Activated T-helper 9 cell treated with anti-CD3 and anti-CD28 coated beads, Interleukin-2, amount 50 U/mL, for 16 hours (primary cell): ENCODE measurements at regions not wholly inside any gene's neighbourhood (a gene's known extent, or its start where the extent isn't known, plus 50 kb on each side); places are given as distances from the start of the nearest gene placed in this dataset.

Experiments
- DNase-seq: peaks from one replicate; pipeline ENCODE4 v3.0.0-alpha.2; 2020; ENCODE audit warnings: low read depth

DNA sequence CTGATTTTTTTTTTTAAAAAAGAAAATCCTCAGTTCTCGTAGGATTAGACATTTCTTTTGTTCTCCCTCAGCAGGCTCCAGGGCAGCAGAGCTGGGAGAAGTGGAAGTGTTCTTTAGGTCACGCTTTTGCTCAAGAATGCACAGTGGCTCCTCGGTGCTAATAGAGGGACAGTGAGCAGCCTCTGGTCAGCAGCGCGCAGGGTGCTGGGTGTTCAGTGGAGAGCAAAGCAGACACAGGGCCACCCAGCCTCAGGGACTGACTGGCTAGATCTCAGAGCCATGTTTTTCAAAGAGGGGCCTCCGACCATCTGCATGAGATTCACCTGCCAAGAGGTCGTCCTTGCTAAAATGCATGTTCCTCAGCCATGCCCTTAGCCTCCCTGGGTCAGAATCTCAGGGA is 218.8 kb downstream of the HAUS1 start:
- DNase-seq: no peak

DNA sequence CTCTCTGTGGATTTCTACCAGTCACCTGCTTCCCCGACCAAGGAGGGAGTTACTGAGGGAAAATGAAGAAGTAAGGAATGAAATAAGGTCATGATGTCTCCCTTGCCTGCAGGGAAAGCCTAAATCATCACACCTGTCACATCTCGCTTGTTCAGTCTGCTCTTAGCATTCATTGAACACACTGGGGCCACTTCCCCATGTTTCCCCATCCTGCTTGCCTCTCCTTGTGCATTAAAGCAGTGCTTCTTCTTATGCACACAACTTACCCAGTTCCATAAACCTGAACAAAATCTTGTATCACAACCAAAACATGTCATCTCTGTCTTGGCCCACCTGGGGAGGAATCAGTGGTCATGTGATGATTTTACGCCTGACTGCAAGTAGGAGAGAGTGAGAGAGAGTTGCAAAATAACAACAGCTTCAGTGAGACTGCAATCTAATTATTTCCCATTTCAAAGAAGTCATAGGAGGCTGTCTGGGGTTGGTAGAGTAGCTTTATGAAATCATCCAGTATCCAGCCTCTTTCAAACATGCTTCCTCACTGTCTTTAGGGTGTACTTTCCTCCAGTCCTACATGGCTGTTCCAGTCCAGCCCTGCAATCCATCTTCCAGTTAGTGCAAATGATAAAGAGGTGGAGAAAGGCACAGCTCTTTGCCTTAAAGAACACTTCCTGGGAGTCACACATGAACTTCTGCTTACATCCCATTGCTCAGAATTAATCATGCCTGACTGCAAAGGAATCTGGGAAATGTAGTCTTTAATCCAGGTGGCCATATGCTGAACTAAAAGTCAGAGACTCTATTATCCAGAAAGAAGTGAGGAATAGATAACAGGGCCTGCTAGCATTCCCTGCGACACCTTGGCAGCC is 220.1 kb downstream of the HAUS1 start:
- DNase-seq: no peak

DNA sequence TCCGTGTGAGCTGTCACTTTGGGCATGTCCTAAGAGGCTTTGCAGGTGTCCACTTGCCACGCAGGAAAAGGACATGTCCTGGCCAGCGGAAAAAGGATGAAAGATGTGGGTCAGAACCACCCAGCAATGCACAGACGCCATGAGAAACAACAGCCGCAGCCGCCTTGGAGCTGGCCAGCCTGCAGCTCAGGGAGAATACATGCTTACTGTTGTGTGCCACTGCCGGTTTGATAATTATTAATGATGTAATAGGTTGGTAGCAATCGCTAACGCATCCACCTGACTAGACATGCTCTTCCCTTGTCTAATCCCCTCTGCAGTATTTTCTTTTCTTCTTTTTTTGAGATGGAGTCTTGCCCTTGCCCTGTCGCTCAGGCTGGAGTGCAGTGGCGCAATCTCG is 221.7 kb downstream of the HAUS1 start:
- DNase-seq: no peak

DNA sequence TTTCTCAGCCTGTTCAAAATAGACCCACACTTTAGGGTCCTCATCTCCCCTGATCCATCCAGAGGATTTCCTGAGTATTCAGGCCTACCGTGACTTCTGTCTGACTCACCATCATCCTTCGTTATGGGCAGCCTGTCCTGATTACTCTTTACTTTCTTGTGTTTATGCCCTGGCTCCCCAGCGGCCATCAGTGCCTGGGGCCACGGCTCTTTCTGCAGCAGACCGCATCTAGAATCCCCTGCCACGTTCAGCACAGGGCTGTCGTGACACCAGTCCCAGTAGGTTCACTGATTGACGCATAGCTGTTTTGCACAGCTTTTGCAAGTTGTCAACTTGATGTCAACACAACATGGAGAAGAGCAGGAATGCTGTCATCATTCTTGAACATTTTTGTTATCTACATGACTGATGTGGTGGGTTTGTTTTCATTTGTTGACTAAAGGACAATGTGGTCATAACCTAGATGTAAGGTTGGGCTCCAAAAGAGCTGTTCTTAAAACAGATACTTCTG is 225.6 kb downstream of the HAUS1 start:
- DNase-seq: no peak

DNA sequence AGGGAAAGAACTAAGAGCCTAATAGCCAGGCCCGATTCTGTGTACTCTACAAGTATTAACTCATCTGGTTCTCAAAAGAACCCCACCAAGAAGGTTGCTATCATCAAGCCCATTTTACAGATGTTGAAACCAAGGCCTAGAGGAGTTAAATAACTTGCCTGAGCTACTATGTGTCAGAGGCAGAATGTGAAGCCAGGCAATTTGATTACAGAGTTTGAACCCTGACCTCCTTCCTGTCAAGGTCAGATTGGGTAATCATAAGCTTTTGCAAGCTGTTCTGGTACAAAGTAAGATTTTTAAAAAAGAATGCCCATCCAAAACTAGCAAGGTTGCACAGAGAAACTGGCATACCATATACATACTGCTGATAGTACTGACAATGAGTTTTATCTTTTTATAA is 227.1 kb downstream of the HAUS1 start:
- DNase-seq: no peak

DNA sequence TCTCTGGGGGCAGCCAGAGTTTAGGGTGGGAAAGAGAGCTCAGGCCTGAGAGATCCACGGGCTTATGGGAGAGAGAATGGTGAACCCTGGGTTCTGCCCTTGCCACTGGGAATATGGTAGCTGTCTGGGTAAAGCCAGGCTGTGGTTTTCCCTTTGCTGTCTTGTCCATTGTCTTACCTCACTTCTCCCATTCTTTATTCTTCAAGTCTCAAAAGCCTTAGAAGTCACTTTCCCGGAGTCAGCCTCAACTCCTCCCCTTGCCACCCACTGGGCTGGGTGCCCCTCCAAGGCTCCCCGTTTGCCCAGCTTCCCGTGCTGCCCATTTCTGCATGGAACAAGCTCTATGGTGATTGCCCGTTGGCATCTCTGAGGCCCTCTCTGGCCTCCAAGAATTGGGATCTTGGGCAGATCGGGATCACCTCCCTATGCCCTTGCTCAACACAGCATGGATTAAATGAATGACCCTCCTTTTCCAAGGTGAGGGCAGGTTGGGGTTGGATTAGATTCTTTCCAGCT is 228.2 kb downstream of the HAUS1 start:
- no peak for DNase-seq

DNA sequence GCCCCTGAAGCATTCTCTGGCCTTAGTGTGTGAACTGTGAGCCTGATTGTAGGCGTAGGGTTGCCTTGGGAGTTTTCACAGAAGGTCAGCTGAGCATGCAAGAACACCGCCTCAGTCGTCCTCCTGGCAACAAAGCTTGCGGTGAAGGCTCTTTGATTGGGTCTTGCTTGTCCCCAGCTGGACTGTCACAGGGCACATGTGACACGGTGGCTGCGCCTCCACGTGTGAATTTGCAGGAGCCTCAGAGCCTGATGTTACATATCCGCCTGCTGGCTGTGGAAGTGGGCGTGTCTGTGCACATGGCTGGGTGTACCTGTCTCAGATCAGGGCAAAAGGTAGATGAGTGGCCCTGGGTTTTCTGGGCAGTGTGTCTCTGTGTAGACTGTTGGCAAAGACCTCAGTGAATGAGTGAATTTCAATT is 228.7 kb downstream of the HAUS1 start:
- DNase-seq: no peak

DNA sequence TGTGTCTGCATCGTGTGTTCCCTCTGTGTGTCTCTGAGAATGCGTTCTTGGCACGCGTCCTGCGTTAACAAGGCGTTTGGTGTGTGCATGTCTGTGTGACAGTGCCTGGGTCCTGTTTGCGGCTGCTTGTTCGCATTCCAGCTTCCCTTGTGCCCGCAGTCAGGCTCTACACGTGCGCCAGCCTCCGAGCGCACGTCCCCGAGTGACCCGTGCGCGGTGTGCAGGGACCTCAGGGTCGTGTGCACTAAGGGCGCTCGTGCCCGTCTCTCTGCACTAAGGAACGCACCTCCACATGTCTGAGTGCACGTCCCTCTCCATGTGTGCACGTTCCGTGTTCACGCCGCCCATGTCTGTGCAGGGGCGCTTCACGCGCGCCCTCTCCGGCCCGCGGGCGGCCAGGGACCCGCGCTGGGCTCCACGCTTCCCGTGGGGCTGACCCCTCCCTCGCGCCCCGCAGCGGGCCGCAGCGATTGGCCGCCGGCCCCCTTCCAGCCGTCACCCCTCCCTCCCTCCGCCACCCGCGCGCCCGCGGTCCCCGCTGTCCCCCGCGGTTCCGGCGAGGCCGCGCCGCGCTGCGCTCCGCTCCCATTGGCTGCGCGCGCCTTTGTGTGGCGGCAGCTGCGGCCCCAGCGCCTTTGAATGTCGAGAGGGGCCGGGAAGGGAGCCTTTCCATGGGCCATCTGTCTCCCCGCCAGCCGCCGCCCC is 229.4 kb downstream of the HAUS1 start:
- DNase-seq: no peak

DNA sequence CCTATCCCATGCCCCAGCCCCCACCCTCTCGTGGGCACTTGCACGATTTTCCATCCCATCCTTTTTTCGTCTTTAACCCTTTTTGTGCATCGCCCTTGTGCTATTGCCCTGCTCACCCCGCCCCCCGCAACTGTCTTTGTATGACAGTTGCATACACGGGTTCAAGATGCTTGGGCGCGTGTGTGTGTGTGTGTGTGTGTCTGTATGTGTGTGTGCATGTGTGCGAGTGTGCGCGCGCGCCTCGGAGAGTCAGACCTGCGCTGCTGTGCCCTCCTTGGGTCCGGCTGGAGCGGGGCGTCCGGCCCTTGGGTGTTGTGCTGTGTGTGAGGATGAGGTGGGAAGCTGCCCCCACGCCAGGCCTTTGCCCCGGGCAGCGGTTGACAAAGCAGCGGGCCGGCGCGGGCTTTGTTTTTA is 230.7 kb downstream of the HAUS1 start:
- DNase-seq: no peak

DNA sequence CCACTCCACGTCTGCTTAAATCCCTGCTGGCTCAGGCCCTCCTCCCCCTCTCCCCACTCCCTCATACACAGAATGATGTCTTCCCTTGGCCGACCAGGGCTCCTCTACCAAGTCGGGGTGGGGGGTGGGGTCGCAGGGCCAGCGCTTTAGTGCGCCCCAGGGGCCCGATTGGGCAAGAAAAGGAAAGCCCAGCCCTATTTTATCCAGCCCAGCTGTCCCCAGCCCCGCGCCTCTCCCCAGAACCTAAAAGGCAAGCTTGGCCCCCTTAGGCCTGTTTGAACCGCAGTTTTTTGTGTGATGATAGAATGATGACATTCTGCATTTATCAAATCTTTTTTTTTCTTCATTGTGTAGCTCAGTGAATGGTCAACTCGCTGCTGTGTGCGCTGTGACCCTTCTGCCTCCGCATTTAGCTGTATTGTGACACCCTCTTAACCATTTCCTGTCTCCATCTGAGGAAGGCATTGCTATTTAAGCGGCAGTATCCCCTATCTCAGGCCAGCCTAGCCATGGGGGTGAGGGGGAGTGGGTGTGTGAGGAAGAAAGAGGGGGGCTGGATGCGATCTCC is 231.4 kb downstream of the HAUS1 start:
- no peak for DNase-seq

DNA sequence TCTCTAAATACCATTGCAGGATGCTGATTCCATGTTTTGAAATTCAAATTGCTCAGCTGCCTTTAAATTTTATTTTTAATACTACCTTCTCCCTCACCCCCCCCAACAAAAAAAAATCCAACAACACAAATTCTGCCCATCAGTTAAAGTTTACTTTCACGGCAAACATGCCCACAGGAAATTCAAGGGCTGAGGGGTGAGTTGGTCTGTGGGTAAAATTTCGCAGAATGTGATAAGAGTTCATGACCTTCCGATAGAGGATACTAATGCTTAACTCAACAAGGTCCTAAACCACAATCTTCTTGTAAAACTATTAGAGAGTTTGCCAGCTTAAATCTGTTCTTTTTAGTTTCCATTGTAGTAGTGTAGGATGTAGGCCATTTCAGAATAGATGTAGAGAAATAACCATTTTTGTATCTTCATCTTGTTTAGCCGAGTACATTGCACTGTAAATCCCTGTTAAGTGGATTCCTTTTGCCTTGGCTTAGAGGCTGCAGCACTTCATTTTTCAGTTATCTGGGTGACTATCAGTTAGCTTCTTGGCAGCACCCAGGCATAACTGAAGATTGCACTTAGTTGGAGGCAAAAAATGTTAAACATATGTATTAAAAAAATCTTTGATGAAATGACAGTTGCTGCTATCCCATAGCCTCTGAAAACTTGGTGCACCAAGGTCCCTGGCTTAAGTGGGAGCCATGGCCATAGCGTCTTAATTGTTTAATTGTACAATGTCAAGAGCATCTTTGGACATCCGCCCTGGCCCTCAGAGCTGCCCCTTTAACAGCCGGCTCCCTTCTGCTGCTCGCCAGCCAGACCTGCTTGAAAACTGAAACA is 232.3 kb downstream of the HAUS1 start:
- DNase-seq: no peak

DNA sequence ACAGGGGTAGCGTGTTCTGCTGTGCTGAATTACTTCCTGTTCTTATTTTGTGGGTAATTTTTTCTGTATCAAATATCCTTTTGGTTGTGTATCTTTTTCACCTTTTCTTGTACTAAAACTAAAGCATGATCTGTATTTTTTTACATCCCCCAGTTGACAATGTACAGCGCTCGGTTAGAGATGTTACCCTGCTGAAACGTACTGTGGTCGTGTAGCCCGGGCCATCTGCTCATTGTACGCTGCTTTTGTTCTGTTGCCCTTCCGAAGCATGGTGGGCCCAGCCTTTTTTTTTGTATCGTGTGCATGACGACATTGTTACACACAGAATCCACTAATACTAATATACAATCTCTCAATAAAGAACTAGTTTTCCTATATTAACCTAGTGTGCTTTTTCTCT is 233.1 kb downstream of the HAUS1 start:
- DNase-seq: no peak

DNA sequence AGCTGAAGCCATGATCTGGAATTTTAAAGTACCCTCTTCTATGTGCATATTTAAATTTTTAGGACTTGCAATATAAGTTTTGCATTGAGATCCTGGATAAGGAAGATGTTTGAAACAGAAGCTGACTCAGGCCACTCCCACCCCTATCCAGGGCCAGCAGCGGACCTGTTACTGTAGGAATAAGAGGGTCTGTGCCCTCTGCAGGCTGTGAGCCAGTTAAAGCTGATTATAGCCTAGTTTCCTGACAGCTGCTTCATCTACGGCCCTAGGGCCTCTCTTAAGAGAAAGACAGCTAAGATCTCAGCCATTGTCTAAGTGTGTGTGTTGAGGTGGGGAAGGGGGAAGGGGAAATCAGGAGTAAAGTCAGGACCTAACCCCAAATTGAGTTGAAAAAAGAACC is 234.0 kb downstream of the HAUS1 start:
- DNase-seq: no peak

DNA sequence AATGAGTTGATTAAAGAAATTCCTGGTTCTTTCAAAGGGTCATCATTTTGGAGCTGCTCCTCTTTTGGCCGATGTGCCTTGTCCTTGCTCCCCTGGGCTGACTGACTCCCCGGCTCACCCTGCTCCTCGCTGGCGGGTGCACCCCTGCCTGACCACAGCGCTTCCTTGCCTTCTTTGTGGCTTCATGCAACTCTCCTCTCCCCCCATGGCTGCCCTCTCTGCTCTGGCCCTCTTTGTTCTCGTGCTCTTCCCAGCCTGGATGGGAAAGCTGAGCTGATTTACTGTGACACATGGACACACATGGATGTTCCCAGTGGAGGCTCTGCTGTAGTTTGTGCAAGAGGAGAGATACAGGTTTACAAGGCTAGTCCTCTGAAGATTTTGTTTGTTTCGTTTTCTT is 234.6 kb downstream of the HAUS1 start:
- DNase-seq: no peak

DNA sequence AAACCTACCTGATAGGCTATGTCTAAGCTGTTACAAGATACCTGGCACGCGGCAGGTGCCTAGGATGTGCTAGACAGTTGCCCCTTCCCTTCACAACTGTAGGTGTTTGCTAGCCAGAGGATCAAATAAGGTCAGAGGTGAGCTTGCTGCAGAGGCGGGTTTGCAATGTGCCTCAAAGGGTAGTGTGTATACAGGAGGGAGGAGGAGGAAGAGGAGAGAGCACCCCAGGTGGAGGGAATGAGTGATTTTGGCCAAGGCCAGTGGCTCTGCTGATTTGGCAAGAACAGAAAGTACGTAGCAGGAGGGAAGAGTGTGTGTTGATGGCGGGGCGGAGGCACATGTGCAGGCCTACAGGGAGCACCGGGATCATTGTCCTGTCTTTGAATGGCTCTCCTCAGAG is 236.5 kb downstream of the HAUS1 start:
- no peak for DNase-seq

DNA sequence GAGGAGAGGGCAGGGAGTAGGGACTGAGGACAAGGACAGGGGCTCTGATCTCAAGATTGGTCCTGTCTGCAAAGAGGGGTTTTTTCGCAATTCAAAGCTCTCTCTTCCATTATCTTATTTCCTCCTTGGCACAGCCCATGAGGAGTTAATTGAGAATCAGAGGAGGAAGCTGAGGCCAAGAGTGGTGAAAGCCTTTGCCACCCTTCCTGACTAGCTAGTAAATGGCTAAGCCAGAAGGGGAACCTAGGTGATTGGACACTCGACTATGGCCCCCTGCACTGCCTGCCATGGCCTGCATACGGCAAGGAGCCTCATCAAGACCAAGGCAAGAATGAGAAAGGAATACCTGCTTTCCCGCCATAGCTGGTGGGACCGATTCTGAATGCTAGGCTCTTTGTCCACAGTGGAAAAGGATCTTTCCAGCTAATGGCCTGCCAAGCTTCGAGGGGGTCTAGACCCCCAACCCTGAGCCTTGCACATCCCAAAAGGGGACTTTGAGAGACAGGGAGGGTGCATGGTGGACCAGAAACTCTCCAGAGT is 237.9 kb downstream of the HAUS1 start:
- DNase-seq: no peak

DNA sequence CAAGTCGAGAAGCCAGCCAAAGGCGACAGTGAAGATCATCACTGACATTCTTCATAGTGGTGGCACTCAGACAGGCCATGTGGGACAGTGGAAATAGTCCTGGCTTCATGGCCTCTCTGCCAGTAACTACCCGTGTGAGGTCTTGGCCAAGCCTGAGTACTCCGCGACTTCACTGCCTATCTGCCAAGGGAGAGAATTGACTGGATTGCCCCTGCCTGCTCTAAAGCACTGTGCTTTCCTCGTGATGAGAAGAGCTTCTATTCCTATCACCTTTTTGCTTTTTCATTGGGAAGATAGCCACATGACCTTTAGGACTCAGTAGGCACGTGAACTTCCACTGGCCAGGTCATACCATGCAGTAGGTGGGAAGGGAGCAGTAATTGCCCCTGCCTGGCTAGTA is 239.3 kb downstream of the HAUS1 start:
- DNase-seq: no peak

DNA sequence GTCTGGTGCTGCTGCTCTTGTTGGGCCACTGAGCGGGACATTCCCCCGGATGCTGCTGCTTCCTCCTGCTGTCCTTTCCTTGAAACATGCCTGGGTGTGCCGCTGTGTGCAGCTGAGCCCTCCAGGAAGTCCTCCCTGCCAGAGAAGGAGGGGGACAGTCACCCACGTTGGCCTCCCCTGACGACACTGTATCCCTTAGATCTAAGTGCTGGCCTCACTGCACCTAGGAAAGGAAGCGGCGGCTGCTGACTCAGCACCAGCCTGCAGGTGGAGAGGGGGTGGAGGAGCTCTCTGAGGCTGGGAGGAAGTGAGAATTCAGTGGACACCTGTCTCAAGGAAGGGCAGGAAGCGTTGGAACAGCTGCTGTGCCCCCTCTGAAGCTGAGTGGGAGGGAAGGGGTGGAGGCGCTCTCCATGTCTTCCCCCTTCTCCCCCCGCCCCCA is 239.8 kb downstream of the HAUS1 start:
- no peak for DNase-seq

DNA sequence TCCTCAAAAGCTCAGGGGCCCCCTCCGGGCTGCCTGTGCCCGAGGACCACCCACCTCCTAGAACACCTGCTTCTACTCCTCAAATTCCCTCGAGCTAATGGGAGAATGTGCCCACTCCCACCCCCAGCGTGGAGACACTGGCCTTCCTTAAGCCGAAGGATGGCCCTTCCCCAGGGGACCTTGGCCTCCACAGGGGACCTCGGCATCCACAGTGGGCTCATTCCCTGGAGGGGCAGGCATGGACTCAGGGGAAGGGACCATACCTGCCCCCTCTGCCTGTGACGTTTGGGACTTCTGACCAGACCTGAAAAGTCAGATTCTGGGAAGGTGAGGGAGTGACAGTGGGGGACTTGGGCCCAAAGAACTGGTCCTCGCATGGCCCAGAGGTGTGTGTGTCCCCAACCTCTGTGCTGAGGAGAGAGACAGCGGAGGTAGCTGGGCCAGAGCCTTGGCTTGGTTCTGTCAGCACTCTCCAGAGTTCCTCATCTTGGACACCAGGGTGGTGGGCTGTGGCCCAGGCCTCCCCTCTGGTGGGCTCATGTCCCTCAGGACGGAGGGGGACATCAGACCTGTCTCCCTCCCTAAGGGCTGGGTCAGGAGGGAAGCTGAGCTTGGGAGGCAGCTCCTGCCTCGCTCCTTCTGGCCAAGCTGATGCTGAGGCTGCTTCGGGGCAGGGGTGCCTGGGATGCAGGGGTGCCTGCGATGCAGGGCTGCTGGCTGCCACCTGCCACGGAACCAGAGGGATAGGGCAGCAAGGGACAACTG is 240.4 kb downstream of the HAUS1 start:
- DNase-seq: no peak

DNA sequence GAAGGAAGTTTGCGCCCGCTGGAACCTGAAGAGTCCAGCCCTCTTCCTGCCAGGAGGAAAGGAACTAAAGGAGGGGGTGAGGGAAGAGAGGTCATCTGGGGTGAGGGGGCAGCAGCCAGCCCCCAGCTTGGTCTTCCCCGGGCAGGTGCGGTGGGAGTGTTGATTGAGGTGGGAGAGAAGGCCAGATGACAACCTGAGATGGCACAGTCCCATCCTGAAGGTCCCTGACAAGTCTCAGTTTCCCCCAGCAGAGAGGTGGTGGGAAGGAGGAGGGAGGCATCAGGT is 240.9 kb downstream of the HAUS1 start:
- DNase-seq: no peak

DNA sequence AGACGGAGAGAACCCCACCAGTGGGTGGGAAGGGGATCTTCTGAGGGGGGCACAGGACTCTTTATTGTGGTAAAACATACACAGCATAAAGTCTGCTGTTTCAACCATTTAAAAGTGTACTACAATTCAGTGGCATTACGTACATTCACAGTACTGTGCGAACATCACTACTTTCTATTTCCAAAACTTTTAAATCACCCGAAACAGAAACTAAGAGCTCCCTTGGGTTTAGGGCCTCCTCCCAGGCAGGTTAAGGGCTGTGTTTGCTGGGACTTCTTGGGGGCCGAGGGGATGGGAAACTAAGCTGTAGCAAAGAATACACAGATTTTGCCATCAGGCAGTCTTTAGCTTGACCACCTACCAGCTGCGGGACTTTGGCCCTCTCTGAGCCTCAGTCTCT is 242.0 kb downstream of the HAUS1 start:
- no peak for DNase-seq
